ENCODE measurements at regions not wholly inside any gene's neighbourhood (a gene's known extent, or its start where the extent isn't known, plus 50 kb on each side); places are given as distances from the start of the nearest gene placed in this dataset.

DNA sequence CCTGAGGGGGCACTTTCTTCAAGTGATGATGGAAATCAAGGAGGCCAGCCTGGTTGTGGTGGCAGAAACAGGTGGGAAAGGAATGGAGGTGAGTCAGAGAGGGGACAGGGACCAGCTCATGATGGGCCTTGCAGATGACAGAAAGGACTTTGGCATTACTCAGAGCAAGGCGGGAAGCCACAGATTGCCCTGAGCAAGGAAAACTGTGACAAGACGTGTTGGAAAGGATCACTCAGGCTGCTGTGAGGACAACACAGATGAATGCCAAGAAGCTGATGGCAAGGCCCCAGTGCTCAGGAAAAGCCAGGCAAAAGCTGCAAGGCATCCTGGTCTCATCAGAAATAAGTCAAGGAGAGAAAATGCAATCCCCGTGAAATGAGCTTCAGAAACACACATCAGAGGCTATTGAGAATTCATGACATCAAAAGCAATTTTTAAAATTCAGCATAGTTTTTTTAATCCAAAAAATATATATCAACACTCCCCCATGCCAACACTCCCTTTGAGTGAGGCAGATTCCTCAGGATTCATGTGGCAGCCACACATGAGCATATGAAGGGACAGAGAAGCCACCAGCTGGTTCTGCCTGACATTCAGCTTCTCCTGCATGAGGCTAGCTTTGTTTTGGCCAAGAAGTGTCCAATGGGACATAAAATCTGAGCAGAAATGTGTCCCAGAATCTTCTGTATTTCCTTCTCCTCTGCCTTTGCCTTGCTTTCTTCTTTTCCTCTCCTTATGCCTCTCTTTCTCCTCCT is 244.5 kb upstream of the MYO3A start:
- no peaks in the 10 kb centered on the region for H3K9me3 ChIP-seq (ENCODE audit: control insufficient read depth in 2 of 2, insufficient read depth in 1 of 2, low read depth in 1 of 2, low read length in 1 of 2)
- no peak overlapping the region for H3K27ac ChIP-seq (ENCODE audit: low read depth in 1 of 3, low read length in 2 of 3)
- no peak overlapping the region for H3K4me3 ChIP-seq (ENCODE audit: low read depth in 1 of 3, low read length in 3 of 3)
- no peak for FAIRE-seq
- no peaks in the 10 kb centered on the region for H3K36me3 ChIP-seq (ENCODE audit: control insufficient read depth in 3 of 3, insufficient read depth in 2 of 3, low read depth in 1 of 3, low read length in 3 of 3)
- no peaks in the 10 kb centered on the region for H3K27me3 ChIP-seq (ENCODE audit: control insufficient read depth in 3 of 3, insufficient read depth in 3 of 3, low read length in 3 of 3)
- WGBS, 3 donors: 70 to 80% (median 72%) methylated on average over 3 of the region's 3 CpGs
- H3K4me1 ChIP-seq (ENCODE audit: control insufficient read depth in 3 of 3, insufficient read depth in 2 of 3, low read depth in 1 of 3, low read length in 2 of 3): no peaks in the 10 kb centered on the region
- no peak for DNase-seq

- 70 to 77% (median 73%) methylated on average over 2 of the region's 2 CpGs for WGBS, 3 donors
- DNase-seq: no peak
- H3K4me3 ChIP-seq (ENCODE audit: low read depth in 1 of 3, low read length in 3 of 3): no peak overlapping the region
- no peaks in the 10 kb centered on the region for H3K36me3 ChIP-seq (ENCODE audit: control insufficient read depth in 3 of 3, insufficient read depth in 2 of 3, low read depth in 1 of 3, low read length in 3 of 3)
- no peak for FAIRE-seq
- H3K9me3 ChIP-seq (ENCODE audit: control insufficient read depth in 2 of 2, insufficient read depth in 1 of 2, low read depth in 1 of 2, low read length in 1 of 2): no peaks in the 10 kb centered on the region
- H3K27ac ChIP-seq (ENCODE audit: low read depth in 1 of 3, low read length in 2 of 3): no peak overlapping the region
- no peaks in the 10 kb centered on the region for H3K27me3 ChIP-seq (ENCODE audit: control insufficient read depth in 3 of 3, insufficient read depth in 3 of 3, low read length in 3 of 3)
- no peaks in the 10 kb centered on the region for H3K4me1 ChIP-seq (ENCODE audit: control insufficient read depth in 3 of 3, insufficient read depth in 2 of 3, low read depth in 1 of 3, low read length in 2 of 3)
These were observed 241.3 kb upstream of the MYO3A start for GRCh38 chr10:25692761-25693160.

DNA sequence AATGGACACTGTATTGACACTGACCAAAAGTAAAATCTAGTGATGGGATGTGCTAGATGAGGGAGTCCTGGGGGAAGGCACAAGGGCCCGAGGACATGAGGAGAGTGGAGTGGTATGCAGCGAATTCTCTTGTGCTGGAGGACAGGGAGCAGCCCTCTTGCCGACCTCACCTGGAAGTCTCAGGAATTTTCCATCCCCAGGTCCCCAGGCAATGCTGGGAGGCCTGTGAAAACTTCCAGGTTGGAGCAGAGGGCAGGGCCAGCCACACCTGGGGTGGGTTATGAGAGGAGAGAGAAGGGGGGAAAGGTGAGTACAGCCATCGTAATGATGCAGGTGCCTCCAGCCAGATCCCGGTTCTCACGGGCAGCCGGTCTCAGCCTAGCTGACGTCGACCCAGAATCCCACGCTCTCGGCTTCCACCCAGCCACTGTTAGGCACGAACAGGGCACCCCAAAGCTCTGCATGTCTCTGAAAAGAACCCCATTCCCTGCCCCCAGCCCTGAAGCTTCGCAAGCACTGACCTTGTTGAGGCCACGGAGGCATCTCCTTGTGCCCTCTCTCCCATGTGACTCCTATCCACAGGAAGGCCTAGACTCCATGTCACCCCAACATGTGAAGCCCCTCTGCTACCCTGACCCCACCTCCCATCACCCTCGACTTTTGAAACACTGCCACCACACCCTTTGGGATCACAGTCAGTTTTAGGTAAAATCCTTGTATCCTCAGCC is 239.7 kb upstream of the MYO3A start:
- Histone ChIP-seq H3K27ac (ENCODE audit: low read depth in 1 of 3, low read length in 2 of 3) (no peak overlapping the region), H3K9me3 (ENCODE audit: control insufficient read depth in 2 of 2, insufficient read depth in 1 of 2, low read depth in 1 of 2, low read length in 1 of 2) (no peaks in the 10 kb centered on the region), H3K36me3 (ENCODE audit: control insufficient read depth in 3 of 3, insufficient read depth in 2 of 3, low read depth in 1 of 3, low read length in 3 of 3) (no peaks in the 10 kb centered on the region), H3K4me1 (ENCODE audit: control insufficient read depth in 3 of 3, insufficient read depth in 2 of 3, low read depth in 1 of 3, low read length in 2 of 3) (no peaks in the 10 kb centered on the region), H3K27me3 (ENCODE audit: control insufficient read depth in 3 of 3, insufficient read depth in 3 of 3, low read length in 3 of 3) (no peaks in the 10 kb centered on the region), H3K4me3 (ENCODE audit: low read depth in 1 of 3, low read length in 3 of 3) (no peak overlapping the region)
- FAIRE-seq (no peak), DNase-seq (no peak)
- 76 to 85% (median 77%) methylated on average over 15 of the region's 15 CpGs for WGBS, 3 donors

DNA sequence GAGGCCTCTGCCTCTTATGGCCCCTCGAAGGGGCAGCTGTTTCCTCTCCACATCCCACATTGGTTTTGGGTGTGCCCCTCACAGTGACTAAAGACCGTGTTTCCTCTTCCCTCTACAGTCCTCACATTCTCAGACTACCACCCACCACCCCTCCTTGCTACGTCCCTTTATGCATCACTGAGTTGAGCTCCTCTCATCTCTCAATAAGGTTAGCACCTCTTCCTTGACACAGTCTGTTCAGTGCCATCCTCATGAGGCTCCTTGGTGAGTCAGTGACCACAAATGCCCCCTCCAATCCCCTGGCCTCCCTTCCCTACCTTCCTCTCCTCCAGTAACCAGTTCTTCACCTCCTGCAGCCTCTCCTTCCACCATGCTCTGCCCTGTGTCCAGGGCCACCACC is 239.1 kb upstream of the MYO3A start:
- H3K4me3 ChIP-seq (ENCODE audit: low read depth in 1 of 3, low read length in 3 of 3): no peak overlapping the region
- no peak overlapping the region for H3K27ac ChIP-seq (ENCODE audit: low read depth in 1 of 3, low read length in 2 of 3)
- no peaks in the 10 kb centered on the region for H3K9me3 ChIP-seq (ENCODE audit: control insufficient read depth in 2 of 2, insufficient read depth in 1 of 2, low read depth in 1 of 2, low read length in 1 of 2)
- no peaks in the 10 kb centered on the region for H3K27me3 ChIP-seq (ENCODE audit: control insufficient read depth in 3 of 3, insufficient read depth in 3 of 3, low read length in 3 of 3)
- WGBS, 3 donors: 52 to 68% (median 65%) methylated on average over 3 of the region's 3 CpGs
- H3K36me3 ChIP-seq (ENCODE audit: control insufficient read depth in 3 of 3, insufficient read depth in 2 of 3, low read depth in 1 of 3, low read length in 3 of 3): no peaks in the 10 kb centered on the region
- FAIRE-seq: no peak
- H3K4me1 ChIP-seq (ENCODE audit: control insufficient read depth in 3 of 3, insufficient read depth in 2 of 3, low read depth in 1 of 3, low read length in 2 of 3): no peaks in the 10 kb centered on the region
- DNase-seq: no peak

GRCh38 chr10:25695586-25695985 is 238.4 kb upstream of the MYO3A start:
- DNase-seq: no peak
- no peak for FAIRE-seq
- no peak overlapping the region for H3K27ac ChIP-seq (ENCODE audit: low read depth in 1 of 3, low read length in 2 of 3)
- no peak overlapping the region for H3K4me3 ChIP-seq (ENCODE audit: low read depth in 1 of 3, low read length in 3 of 3)
- H3K36me3 ChIP-seq (ENCODE audit: control insufficient read depth in 3 of 3, insufficient read depth in 2 of 3, low read depth in 1 of 3, low read length in 3 of 3): no peaks in the 10 kb centered on the region
- H3K27me3 ChIP-seq (ENCODE audit: control insufficient read depth in 3 of 3, insufficient read depth in 3 of 3, low read length in 3 of 3): no peaks in the 10 kb centered on the region
- WGBS, 3 donors: 59 to 84% (median 60%) methylated on average over 3 of the region's 3 CpGs
- no peaks in the 10 kb centered on the region for H3K4me1 ChIP-seq (ENCODE audit: control insufficient read depth in 3 of 3, insufficient read depth in 2 of 3, low read depth in 1 of 3, low read length in 2 of 3)
- H3K9me3 ChIP-seq (ENCODE audit: control insufficient read depth in 2 of 2, insufficient read depth in 1 of 2, low read depth in 1 of 2, low read length in 1 of 2): no peaks in the 10 kb centered on the region

DNA sequence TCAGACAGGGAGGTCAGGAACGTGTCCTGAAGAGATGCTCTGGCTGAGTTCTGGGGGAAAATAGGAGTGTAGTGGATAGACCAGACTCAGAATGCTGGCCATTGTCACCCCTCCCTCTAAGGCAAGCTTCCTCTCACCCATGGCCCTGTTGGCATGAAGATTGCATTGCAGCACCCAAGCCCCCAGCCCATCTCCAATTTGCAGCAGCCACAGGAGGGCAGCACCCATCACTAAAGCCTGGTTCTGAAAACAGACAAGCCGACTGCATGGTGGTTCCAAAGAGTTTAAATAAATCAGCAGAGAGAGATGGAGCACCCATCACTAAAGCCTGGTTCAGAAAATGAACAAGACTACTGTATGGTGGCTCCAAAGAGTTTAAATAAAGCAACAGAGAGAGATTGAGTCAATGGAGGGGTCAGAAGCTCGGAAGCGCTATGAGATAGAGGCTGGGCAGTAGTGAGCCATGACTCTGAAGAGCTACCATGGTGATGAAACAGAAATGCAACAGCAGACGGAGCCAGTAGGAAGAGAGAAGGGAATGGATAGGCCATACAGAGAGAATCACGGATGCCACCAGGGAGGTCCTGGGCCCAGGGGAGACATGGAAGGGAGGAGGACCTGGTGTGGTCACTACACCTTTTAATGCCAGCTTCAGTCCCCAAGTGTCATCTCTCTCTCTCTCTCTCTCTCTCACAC is 237.9 kb upstream of the MYO3A start:
- Histone ChIP-seq H3K9me3 (ENCODE audit: control insufficient read depth in 2 of 2, insufficient read depth in 1 of 2, low read depth in 1 of 2, low read length in 1 of 2) (no peaks in the 10 kb centered on the region), H3K27ac (ENCODE audit: low read depth in 1 of 3, low read length in 2 of 3) (no peak overlapping the region), H3K36me3 (ENCODE audit: control insufficient read depth in 3 of 3, insufficient read depth in 2 of 3, low read depth in 1 of 3, low read length in 3 of 3) (no peaks in the 10 kb centered on the region), H3K4me1 (ENCODE audit: control insufficient read depth in 3 of 3, insufficient read depth in 2 of 3, low read depth in 1 of 3, low read length in 2 of 3) (no peaks in the 10 kb centered on the region), H3K27me3 (ENCODE audit: control insufficient read depth in 3 of 3, insufficient read depth in 3 of 3, low read length in 3 of 3) (no peaks in the 10 kb centered on the region), H3K4me3 (ENCODE audit: low read depth in 1 of 3, low read length in 3 of 3) (no peak overlapping the region)
- WGBS, 3 donors: 81 to 86% (median 81%) methylated on average over 6 of the region's 6 CpGs
- DNase-seq: no peak
- no peak for FAIRE-seq

GRCh38 chr10:25697412-25697811 is 236.6 kb upstream of the MYO3A start:
- Histone ChIP-seq H3K27ac (ENCODE audit: low read depth in 1 of 3, low read length in 2 of 3) (no peak overlapping the region), H3K36me3 (ENCODE audit: control insufficient read depth in 3 of 3, insufficient read depth in 2 of 3, low read depth in 1 of 3, low read length in 3 of 3) (no peaks in the 10 kb centered on the region), H3K9me3 (ENCODE audit: control insufficient read depth in 2 of 2, insufficient read depth in 1 of 2, low read depth in 1 of 2, low read length in 1 of 2) (no peaks in the 10 kb centered on the region), H3K27me3 (ENCODE audit: control insufficient read depth in 3 of 3, insufficient read depth in 3 of 3, low read length in 3 of 3) (no peaks in the 10 kb centered on the region), H3K4me1 (ENCODE audit: control insufficient read depth in 3 of 3, insufficient read depth in 2 of 3, low read depth in 1 of 3, low read length in 2 of 3) (no peaks in the 10 kb centered on the region), H3K4me3 (ENCODE audit: low read depth in 1 of 3, low read length in 3 of 3) (no peak overlapping the region)
- FAIRE-seq (no peak), DNase-seq (no peak)
- WGBS, 3 donors: 68 to 81% (median 71%) methylated on average over 5 of the region's 5 CpGs

DNA sequence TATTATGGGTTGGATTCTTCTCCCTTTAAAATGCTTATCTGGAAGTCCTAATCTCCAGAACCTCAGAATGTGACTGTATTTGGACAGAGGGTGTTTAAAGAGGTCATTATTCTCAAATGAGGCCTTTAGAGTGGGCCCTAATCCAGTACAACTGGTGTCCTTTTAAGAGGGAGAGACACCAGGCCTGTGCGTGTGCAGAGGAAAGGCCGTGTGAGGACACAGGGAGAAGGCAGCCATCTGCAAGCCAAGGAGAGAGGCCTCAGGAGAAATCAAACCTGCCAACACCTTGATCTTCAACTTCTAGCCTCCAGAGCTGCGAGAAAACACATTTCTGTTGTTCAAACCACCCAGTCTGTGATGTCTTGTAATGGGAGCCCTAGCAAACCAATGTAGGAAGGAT is 235.4 kb upstream of the MYO3A start:
- H3K36me3 ChIP-seq (ENCODE audit: control insufficient read depth in 3 of 3, insufficient read depth in 2 of 3, low read depth in 1 of 3, low read length in 3 of 3): no peaks in the 10 kb centered on the region
- no peaks in the 10 kb centered on the region for H3K27me3 ChIP-seq (ENCODE audit: control insufficient read depth in 3 of 3, insufficient read depth in 3 of 3, low read length in 3 of 3)
- no peak for DNase-seq
- H3K4me1 ChIP-seq (ENCODE audit: control insufficient read depth in 3 of 3, insufficient read depth in 2 of 3, low read depth in 1 of 3, low read length in 2 of 3): no peaks in the 10 kb centered on the region
- H3K9me3 ChIP-seq (ENCODE audit: control insufficient read depth in 2 of 2, insufficient read depth in 1 of 2, low read depth in 1 of 2, low read length in 1 of 2): no peaks in the 10 kb centered on the region
- FAIRE-seq: no peak
- H3K4me3 ChIP-seq (ENCODE audit: low read depth in 1 of 3, low read length in 3 of 3): no peak overlapping the region
- H3K27ac ChIP-seq (ENCODE audit: low read depth in 1 of 3, low read length in 2 of 3): no peak overlapping the region
- 40 to 70% (median 56%) methylated on average over 3 of the region's 3 CpGs for WGBS, 3 donors

Measured in small intestine (tissue), 7 donors.